ENCODE measurements at regions not wholly inside any gene's neighbourhood (a gene's known extent, or its start where the extent isn't known, plus 50 kb on each side); places are given as distances from the start of the nearest gene placed in this dataset.

- H3K4me2 ChIP-seq, result no peak overlapping the region
- H3K9ac ChIP-seq, result no peak overlapping the region
- H3K36me3 Mint-ChIP-seq, result no peaks in the 10 kb centered on the region
- H3K27me3 ChIP-seq, result no peaks in the 10 kb centered on the region
- no peak for DNase-seq (ENCODE audit: low spot score)
- no peaks in the 10 kb centered on the region for H3K79me2 ChIP-seq (ENCODE audit: low read depth)
- H3K4me3 Mint-ChIP-seq, result no peak overlapping the region
- no peaks in the 10 kb centered on the region for H3K36me3 ChIP-seq
- no peak overlapping the region for H3K27ac Mint-ChIP-seq
- H3K27me3 Mint-ChIP-seq (ENCODE audit: insufficient read depth, low read depth), result no peaks in the 10 kb centered on the region
- no peaks in the 10 kb centered on the region for H3K9me3 ChIP-seq (ENCODE audit: low read depth)
- no peak overlapping the region for H2AFZ ChIP-seq (replicated peaks)
- H3K4me1 Mint-ChIP-seq, result peaks cover 3% of the 10 kb centered on the region
- no peaks in the 10 kb centered on the region for H3F3A ChIP-seq (ENCODE audit: low read depth)
- no peak for TF ChIP-seq CTCF (IDR thresholded peaks at IDR 0.05)
- TF ChIP-seq EZH2 (IDR thresholded peaks at IDR 0.05), result no peak
- TF ChIP-seq EZH2phosphoT487 (IDR thresholded peaks at IDR 0.05), result no peak
- no peak overlapping the region for H3K4me3 ChIP-seq
- no peaks in the 10 kb centered on the region for H3K9me3 Mint-ChIP-seq
- no peaks in the 10 kb centered on the region for H3K4me1 ChIP-seq
- no peak overlapping the region for H3K27ac ChIP-seq
- peaks cover 3% of the 10 kb centered on the region for H4K20me1 ChIP-seq (ENCODE audit: low read depth)
These were observed 146.2 kb downstream of the ZFAND4 start for GRCh38 chr10:45526309-45526905.

GRCh38 chr10:45520476-45520875 is 146.5 kb downstream of the ALOX5 start:
- peaks cover 1% of the 10 kb centered on the region for H3K4me1 ChIP-seq
- H3K27me3 Mint-ChIP-seq (ENCODE audit: insufficient read depth, low read depth), result no peaks in the 10 kb centered on the region
- H3K79me2 ChIP-seq (ENCODE audit: low read depth), result no peaks in the 10 kb centered on the region
- H3K4me3 Mint-ChIP-seq, result no peak overlapping the region
- H3K36me3 ChIP-seq, result no peaks in the 10 kb centered on the region
- TF ChIP-seq CTCF (IDR thresholded peaks at IDR 0.05) (no peak), EZH2 (IDR thresholded peaks at IDR 0.05) (no peak), EZH2phosphoT487 (IDR thresholded peaks at IDR 0.05) (no peak)
- peaks cover 7% of the 10 kb centered on the region for H3K4me1 Mint-ChIP-seq
- H3K4me2 ChIP-seq, result no peak overlapping the region
- no peaks in the 10 kb centered on the region for H3K9me3 ChIP-seq (ENCODE audit: low read depth)
- no peak overlapping the region for H3K4me3 ChIP-seq
- peaks cover 3% of the 10 kb centered on the region for H4K20me1 ChIP-seq (ENCODE audit: low read depth)
- H2AFZ ChIP-seq (replicated peaks), result no peak overlapping the region
- DNase-seq (ENCODE audit: low spot score), result no peak
- no peaks in the 10 kb centered on the region for H3F3A ChIP-seq (ENCODE audit: low read depth)
- no peaks in the 10 kb centered on the region for H3K9me3 Mint-ChIP-seq
- no peak overlapping the region for H3K27ac ChIP-seq
- H3K36me3 Mint-ChIP-seq, result no peaks in the 10 kb centered on the region
- no peak overlapping the region for H3K9ac ChIP-seq
- no peak overlapping the region for H3K27ac Mint-ChIP-seq
- no peaks in the 10 kb centered on the region for H3K27me3 ChIP-seq

- DNase-seq (ENCODE audit: low spot score), result no peak
- Histone ChIP-seq H3K27me3 (no peaks in the 10 kb centered on the region), H3K27ac (no peak overlapping the region), H2AFZ (replicated peaks) (no peak overlapping the region), H4K20me1 (ENCODE audit: low read depth) (peaks cover 3% of the 10 kb centered on the region), H3K4me3 (no peak overlapping the region), H3F3A (ENCODE audit: low read depth) (no peaks in the 10 kb centered on the region), H3K36me3 (no peaks in the 10 kb centered on the region), H3K4me2 (no peak overlapping the region), H3K4me1 (peaks cover 11% of the 10 kb centered on the region), H3K9me3 (ENCODE audit: low read depth) (no peaks in the 10 kb centered on the region), H3K79me2 (ENCODE audit: low read depth) (no peaks in the 10 kb centered on the region), H3K9ac (no peak overlapping the region)
- H3K27me3 Mint-ChIP-seq (ENCODE audit: insufficient read depth, low read depth), result peaks cover 2% of the 10 kb centered on the region
- H3K4me1 Mint-ChIP-seq, result peaks cover 20% of the 10 kb centered on the region
- H3K27ac Mint-ChIP-seq, result no peak overlapping the region
- H3K36me3 Mint-ChIP-seq, result peaks cover under 1% of the 10 kb centered on the region
- no peak for TF ChIP-seq EZH2 (IDR thresholded peaks at IDR 0.05)
- TF ChIP-seq CTCF (IDR thresholded peaks at IDR 0.05), result no peak
- TF ChIP-seq EZH2phosphoT487 (IDR thresholded peaks at IDR 0.05), result no peak
- no peak overlapping the region for H3K4me3 Mint-ChIP-seq
- H3K9me3 Mint-ChIP-seq, result no peaks in the 10 kb centered on the region
These were observed 144.7 kb downstream of the ALOX5 start for GRCh38 chr10:45518741-45519140.

All from neural progenitor cell (in vitro differentiated cells).